Mucosa of gallbladder (tissue), 1 donor: ENCODE measurements at regions not wholly inside any gene's neighbourhood (a gene's known extent, or its start where the extent isn't known, plus 50 kb on each side); places are given as distances from the start of the nearest gene placed in this dataset.
A peak's percentile ranks its signal among the peaks of the same experiment; 100 is the strongest.

Experiments used
- DNase-seq: peaks from one replicate; pipeline ENCODE4 v3.0.0-alpha.2; 2020; ENCODE audit warnings: low spot score
- donor health status: DM: no; HTN: no; CAD: no.

DNA sequence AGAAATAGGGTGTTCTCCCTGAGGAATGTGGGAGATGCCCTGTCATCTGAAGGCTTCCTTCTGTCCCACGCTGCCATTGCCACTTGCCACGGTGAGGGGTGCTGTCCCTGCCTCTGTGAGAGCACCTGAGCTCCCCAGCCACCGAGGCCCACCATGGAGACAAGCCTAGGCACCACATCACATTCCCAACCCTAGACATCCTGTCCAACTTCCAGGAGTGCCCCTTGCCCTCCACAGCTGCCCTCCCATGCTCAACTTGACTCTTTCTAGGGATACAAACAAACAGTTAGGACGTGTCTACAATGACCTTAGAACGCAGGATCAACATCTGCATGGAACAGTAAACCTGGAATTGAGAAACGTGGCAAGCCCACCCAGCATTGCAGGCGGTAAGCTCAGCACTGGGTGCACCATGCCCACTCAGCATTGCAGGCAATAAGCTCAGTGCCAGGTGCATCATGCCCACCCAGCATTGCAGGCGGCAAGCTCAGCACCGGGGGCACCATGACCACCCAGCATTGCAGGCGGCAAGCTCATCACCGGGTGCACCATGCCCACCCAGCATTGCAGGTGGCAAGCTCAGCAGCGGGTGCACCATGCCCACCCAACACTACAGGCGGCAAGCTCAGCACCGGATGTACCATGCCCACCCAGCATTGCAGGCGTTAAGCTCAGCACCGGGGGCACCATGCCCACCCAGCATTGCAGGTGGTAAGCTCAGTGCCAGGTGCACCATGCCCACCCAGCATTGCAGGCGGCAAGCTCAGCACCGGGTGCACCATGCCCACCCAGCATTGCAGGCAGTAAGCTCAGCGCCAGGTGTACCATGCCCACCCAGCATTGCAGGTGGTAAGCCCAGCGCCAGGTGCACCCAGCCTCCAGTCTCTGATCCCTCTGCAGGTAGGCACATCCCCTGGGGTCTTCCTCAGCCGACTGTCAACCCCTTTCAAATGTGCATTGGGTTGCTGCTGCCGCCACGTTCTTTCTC, 1463.9 kb downstream of the TBC1D22A start:
- DNase-seq, result peak; percentile 8

DNA sequence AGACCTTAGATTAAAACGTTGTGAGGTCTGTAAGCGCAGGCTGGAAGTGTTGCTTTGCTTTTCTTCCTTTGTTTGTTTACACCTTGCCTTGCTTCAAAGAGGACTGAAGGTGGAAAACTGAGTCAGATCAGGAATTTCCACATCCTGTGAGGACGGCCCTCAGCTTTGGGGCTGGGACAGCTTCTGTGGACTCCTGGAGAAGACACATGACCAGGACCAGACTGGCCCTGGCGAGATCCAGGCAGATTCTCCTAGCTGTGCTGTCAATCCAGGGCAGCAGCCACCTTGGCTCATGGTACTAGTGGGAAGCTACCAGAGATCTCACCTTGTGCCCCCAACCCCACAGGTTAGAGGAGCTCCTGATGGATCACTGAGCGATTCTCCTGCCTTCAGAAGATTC, 1461.9 kb downstream of the TBC1D22A start:
- no peak for DNase-seq

DNA sequence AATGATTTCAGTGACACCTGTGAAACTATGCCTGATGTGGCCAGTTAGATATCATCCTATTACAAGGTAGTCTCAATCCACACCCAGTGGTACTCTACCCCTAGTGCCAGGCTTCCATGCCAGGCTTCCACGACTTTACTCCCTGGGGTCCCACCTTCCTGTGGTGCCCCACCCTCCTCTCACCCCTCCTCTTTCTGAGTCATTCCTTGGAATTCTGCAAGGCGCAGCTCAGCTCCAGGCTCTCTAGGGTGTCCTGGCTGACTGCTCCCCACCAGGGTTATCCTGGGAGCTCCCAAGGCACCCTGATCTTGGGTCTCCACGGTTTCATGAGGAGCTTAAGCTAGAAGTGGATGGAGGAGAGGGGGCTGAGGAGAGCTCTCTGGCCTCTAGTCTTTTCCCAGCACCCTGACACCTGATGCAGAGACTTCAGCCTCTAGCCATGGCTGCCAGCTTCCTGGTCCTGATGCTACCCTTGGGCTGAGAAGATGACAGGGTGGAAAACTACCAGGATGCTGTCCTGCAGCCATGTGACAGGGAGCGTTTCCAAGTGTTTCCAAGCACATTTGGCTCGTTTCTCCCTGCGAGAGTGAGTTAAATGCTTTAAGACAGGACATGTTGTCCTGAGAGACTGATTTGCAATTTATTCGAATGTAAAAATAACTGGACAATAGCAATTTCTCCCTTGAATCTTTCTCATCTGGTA, 1461.2 kb downstream of the TBC1D22A start:
- no peak for DNase-seq

DNA sequence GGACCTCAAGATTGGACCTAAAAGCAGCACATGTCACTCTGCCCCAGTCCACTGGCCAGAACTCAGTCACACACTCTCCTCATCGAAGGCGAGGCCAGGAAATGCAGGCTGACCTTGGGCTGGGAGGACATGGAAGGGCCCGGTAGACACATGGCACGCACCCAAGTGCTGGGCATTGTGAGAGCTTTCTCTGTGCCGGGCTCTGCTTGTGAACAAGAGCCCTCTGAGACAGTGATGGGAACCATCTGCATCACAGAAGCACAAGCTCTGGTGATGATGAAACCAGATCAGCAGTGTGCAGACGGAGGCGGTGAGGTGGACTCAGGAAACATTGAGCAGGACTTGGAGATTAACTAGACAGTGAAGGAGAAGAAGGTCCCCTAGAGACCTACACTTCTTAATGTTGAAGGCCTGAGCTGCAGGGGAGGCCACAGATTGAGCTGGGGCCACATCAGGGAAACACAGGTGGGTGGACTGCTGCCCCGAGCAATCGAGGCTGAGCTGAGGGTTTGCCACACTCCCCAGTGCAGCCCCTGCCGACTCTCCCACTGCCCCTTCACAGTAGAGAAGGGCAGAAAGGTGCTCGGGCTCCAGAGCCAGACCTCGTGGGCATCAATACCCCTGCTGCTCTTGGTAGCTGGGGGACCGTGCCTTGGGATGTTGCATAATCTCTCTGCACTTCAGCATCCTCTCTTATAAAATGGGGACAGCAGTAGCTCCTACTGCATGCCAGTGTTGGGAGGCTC, 1460.5 kb downstream of the TBC1D22A start:
- DNase-seq, result no peak

DNA sequence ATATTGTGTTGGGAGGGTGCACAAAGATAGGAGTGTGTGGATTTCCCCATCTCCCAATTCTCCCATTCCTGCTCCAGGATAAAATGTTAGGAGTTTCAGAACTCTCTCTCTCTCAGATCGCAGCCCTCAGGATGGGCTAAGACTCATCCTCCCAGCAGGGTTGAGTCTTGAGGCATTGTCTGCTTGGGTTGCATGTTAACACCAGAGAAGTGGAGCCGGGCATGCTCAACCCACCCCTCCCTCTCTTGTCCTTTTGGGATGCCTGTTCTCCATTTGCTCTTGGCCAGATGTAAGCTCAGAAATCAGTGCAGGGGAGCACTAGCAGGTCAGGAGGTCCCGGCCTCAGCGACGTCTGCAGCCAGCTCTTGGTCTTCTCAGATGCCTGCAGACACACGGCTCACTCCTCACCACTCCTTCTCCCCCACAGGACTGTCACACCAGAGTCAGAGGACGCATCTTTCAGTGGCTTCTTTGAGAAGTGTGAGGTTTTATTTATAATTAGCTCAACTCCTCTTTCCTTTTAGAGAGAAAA, 1456.5 kb downstream of the TBC1D22A start:
- DNase-seq, result no peak

DNA sequence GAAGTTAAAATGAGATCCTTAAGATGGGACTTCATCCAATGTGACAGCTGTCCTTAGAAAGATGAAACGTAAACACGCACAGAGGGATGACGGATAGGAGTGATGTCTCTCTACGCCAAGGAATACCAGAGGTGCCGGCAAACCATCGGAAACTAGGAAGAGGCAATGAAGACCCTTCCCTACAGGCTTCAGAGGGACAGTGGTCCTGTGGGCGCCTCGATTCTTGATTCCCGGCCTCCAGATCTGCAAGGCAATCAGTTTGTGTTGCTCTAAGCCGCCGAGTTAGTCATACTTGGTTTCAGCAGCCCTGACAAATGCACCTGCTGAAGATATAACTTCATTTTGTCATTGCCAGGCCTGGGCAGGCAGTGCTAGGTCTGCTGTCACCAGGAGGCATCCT, 1455.1 kb downstream of the TBC1D22A start:
- DNase-seq, result no peak

DNA sequence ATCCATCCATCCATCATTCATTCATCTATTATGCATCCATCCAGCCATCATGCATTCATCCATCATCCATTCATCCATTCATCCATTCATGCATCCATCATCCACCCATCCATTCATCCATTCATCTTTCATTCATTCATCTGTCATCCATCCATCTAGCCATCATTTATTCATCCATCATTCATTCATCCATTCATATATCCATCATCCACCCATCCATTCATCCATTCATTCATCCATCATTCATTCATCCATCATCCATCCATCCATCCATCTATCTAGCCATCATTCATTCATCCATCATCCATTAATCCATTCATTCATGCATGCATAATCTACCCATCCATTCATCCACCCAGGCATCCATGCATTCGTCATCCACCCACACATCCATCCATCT, 1450.3 kb downstream of the TBC1D22A start:
- DNase-seq, result no peak

DNA sequence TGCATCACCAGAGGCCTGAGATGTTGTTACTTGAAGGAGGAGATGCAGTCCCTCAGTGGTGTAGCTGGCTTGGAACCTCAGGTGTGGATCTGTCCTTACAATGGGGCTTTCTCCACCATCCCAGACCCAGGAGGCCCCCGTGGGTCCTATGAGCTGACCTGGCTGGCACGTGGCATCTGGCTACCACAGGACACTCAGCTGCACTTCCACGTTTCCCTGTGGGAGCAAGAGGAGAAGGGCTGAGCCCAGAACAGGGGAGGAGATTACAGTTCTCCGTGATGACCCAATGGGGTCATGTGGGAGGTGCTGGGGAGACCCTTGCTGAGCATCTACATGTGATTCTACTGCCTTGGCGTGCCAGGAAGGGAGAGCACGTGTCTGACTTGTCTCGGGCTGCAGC, 1448.4 kb downstream of the TBC1D22A start:
- no peak for DNase-seq

DNA sequence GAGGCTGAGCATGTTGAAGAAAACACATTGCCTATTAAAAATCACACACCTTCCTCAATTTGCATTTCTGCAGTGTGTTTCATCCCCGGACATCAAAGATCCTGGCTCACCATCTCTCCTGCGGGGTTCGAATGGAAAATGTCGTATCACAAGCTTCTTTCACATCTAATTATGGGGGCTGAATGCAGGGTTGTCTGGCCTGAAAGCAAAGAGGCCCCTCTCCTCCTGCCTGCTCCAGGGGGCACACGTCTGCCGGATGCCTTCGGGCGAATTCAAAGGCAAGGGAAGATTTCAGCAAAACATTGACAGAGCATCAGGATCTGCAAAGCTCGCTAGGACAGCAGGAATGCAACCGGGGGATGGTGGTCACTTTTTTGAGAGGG, 1447.7 kb downstream of the TBC1D22A start:
- no peak for DNase-seq

DNA sequence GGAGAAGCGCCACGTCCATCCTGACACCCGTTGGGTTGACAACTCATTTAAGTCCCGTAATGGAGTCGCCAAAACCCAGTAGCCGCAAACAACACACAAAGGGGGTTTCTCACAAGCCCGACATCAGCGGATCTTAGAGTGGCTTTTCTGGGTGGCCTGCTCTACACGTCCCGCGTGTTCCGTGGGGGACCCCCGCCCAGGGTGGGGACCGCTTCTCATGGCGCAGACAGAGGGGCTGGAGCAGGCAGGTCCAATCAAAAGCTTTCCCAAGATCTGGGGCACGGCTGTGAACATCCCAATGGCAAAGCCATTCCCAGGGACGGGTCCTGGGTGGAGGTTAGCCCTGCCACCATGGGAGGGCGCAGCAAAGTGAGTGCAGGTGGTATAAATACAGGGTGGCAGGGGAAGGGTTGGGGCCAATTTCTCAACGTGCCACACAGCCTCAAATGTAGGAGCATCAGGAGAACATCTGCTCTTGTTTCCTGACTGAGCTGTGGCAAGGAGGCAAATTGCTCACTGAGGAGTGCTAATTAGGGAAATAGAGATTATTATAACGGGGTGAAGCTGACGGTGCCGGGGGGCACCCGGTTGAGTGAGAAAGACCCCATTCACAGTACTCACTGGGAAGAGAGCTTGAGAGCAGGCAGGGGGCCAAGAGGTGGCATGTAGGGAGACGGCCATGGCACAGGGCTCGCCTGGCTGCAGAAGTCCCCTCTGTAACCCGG, 1447.2 kb downstream of the TBC1D22A start:
- DNase-seq, result no peak

DNA sequence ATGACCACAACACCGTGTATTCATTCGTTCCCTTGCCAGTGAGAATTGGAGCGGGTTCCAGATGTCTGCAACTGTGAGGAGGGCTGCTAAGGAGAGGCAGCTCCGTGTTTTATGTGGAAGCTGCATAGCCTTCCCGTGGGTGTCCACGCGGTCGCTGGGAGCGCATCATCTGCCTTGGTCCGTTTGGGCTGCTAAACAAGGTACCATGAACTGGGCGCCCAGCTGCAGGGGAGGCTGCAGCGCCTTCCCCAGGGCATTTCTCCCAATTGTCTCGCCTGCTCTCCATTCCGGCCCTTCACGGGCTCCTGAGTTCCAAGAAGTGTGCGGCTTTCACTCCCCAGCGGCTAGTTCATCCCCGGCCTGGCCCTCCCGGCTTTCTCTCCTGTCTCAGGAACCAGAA, 1446.4 kb downstream of the TBC1D22A start:
- no peak for DNase-seq

DNA sequence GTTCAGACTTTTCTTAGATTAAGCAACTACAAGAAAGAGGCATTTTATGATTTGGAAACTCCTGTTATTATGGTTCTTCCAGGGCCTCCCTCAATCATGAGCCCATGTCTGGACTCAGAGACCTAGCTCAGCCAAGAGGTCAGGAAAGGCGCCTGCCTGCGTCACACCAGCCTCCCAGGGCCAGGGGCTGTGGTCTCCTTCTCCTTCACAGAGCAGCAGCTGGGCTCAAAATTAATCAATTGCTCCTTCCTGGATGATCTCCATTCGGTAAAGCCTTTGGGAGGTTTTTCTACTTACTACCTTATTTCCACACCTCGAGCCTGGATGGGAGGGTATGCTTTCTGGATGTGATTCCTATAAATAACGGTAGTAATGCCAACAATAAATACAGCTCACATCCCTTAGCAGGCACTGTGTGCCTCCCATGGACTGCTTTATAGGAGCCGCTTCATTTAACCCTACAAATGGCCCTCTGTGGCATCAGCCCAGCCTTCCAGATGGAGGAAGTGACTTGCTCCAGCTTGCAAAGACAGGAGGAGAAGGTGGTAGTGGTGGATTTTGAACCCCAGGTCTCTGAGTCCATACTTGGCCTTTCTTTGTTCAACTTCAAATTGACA, 1445.6 kb downstream of the TBC1D22A start:
- no peak for DNase-seq

DNA sequence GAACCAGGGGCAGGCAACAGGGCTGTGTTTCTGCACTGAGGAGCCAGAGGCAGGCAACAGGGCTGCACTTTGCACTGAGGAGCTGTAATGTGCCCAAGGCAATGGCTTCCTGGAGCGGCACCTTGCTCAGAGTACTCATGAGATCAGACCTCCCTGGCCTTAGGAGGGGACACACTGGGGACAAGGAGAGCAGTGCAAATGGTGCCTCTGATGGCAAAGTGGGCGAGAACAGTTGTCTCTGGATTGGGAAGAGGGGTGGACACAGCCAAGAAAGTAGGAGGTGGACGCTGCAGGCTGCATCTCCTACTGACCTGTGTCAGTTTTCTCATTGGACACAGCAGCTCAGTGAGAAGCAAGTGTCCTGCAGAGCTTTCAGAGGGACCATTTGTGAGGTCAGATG, 1443.3 kb downstream of the TBC1D22A start:
- DNase-seq, result peak; percentile 6

DNA sequence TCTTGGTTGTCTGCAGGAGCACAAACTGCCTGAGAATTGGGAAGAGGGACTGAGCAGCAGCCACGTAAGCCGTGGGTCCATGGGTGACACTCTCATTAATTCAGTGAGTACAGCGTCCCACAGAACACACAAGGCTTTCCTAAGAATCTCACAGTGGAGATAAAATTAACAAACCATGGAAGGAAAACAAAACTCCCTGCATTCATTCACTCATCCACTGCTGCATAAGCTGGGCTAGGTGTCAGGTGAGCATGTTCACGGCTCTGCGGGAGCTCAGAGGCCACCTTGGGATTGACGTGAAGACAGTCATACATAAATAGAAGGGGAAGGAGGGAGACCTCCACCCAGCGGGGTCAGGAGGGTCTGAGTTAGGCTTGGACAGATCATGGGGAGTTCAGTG, 1442.7 kb downstream of the TBC1D22A start:
- DNase-seq, result no peak

DNA sequence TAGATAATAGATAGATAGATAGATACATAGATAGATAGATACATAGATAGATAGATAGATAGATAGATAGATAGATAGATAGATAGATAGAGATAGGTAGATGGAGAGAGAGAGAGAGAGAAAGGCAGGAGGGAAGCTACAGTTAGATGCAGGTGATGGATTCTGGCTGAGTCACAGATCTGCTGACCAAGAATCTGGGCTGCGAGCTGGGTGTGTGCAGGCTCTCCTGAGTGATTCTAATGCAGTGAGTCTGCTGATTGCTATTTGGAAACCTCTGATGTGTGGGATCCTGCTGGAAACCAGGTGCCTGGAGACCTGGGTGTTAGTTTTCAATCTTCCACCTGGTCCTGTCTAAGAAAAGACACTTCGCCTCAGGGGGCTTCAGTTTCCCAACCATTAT, 1441.8 kb downstream of the TBC1D22A start:
- DNase-seq, result peak; percentile 3

DNA sequence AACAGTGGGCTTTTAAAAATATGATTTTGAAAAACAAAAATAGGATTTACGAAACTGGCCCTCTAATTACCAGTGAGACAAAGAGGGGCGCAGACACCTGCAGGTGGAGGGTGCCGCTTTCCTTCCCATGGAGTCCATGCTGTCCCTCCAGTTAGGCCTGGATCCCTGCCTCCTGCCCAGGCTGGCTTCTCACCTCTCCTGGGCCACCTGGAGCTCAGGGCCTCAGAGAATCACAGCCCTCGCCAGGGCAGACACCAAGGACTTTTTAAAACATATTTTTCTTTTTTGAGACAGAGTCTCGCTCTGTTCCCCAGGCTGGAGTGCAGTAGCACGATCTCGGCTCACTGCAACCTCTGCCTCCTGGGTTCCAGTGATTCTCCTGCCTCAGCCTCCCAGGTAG, 1437.2 kb downstream of the TBC1D22A start:
- no peak for DNase-seq

DNA sequence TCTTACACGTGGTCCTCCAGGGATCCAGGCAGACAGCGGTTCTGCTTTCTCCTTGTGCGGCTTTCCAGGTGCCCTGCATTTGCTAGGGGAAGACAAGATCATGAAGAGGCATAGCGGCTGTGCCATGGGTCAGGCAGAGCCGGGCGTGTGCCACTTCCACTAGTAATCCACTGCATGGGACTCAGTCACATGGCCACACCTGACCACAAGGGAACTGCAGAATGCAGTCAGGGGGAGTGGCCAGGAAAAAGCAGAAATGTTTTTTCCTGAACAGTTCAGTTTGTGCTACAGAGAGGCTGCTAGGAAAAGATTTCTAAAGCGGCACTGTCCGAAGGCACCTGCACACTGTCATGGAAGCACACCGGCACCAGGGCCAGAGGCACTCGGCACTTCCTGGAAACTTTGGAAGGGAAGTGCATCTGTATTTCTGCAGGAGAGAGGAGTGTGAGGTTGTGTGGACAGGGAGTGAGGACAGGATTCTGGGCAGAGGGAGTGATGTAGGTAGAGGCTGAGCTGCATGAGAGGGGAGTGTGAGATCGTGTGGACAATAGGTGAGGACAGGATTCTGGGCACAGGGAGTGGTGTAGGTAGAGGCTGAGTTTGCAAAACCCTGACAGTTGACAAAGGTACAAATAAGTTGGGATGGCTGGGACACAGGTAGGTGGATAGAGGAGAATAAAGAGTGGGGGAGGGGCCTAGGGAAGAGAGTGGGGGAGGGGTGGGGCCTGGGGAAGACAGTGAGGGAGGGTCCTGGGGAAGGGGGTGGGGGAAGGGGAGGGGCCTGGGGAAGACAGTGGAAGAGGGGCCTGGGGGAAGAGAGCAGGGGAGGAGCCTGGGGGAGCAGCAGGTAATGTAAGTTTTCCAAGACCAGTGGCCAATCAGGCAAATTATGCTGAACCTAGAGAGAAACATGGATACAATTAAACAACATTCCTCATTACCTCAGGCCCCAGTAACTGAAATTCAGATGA, 1436.3 kb downstream of the TBC1D22A start:
- no peak for DNase-seq

DNA sequence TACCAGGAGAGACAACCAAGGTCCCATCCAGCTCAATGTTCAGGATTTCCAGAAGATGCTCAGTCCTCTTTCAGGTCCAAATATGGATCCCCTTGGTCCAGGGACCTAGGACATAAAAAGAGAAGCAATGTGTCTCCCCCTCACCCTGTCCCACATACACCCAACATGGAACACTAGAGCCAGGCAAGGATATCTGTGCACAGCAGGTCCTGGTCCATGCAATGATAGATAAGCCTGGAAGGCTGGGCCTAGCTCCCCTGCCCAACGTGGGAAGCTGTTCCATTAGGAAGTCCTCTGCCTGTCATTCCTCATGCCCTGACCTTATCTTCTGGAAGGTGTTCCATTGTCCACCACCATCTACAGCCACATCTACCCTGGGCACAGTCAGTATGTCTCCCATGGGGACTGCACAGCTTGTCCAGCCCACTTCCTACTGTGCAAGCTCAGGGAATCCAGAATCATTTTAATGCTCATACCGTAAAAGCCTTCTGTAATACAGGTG, 1434.8 kb downstream of the TBC1D22A start:
- no peak for DNase-seq

DNA sequence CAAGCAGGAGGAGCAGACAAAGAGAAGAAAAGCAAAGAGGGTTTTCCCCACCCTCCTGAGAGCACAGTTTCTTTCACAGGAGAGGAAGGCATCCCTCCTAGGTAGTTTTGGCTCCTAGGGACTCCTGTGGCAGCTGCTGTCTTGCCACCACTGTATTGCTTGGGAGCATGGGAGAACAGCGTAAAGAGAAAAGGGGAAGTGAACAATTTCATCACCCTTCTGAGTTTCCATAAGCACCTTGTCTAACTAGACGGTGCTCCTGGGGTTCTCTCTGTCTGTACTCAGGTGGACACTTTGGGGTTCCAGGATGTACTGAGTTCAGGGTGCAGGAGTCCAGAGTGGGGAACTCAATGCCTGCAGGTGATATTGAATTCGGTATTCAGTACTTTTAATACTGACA, 1430.5 kb downstream of the TBC1D22A start:
- no peak for DNase-seq

DNA sequence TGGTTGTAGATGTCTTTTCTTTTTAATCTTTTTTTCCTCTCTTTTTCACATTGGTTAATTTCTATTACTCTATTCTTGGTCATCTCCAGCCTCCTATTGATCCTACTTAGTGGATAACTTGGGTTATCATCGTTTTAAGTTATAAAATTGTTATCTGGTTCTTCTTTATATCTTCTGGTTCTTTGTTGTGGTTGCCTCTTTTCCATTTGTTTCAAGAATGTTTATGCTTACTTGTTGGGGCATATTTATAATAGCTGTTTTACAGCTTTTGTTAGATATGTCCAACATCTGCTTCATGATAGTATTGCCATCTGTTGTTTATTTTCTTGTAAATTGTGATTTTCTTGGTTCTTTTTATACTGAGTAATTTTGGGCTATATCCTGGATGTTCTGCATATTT, 1429.6 kb downstream of the TBC1D22A start:
- no peak for DNase-seq
